Thyroid gland (tissue), 4 donors: ENCODE measurements at regions not wholly inside any gene's neighbourhood (a gene's known extent, or its start where the extent isn't known, plus 50 kb on each side); places are given as distances from the start of the nearest gene placed in this dataset.

Experiments
- DNase-seq, 2 donors: peaks; one replicate each; pipeline ENCODE4 v3.0.0-alpha.2; 2019
- H3K27ac ChIP-seq, 3 donors: fragments of 200-600 bp; sonication (generic); 1 replicate in 2 of 3; 2 replicates in 1 of 3; pipeline ENCODE4 v1.5.1; 2016 to 2019; ENCODE audit warnings: mild to moderate bottlenecking in 1 of 3, moderate library complexity in 1 of 3
- H3K27me3 ChIP-seq: fragments of 200-600 bp; sonication (generic); one replicate; pipeline ENCODE4 v1.5.1; 2019
- H3K36me3 ChIP-seq, 2 donors: fragments of 200-600 bp; sonication (generic); one replicate each; pipeline ENCODE4 v1.5.1; 2016 to 2019
- H3K4me1 ChIP-seq, 2 donors: fragments of 200-600 bp; sonication (generic); one replicate each; pipeline ENCODE4 v1.5.1; 2017 to 2019
- H3K4me3 ChIP-seq, 3 donors: fragments of 200-600 bp; sonication (generic); replicated peaks in 1 of 3; 1 replicate in 2 of 3; 2 replicates in 1 of 3; pipeline ENCODE4 v1.5.1; 2016; ENCODE audit warnings: mild to moderate bottlenecking in 1 of 3
- H3K9me3 ChIP-seq: fragments of 200-600 bp; sonication (generic); one replicate; pipeline ENCODE4 v1.5.1; 2017
- CTCF ChIP-seq, 6 experiments: fragments of 200-600 bp in 3 of 6; fragments of 450-650 bp in 3 of 6; sonication (generic) in 3 of 6; IDR thresholded peaks; one replicate each; pipeline ENCODE4 v1.5.1; 2016 to 2019; ENCODE audit warnings: antibody characterized with exemption in 6 of 6, mild to moderate bottlenecking in 2 of 6, inconsistent platforms in 1 of 6, moderate library complexity in 1 of 6
- POLR2A ChIP-seq, 2 donors: fragments of 450-650 bp; IDR thresholded peaks; one replicate each; pipeline ENCODE4 v1.6.1; 2017; ENCODE audit warnings: antibody characterized with exemption in 2 of 2, mild to moderate bottlenecking in 2 of 2, moderate library complexity in 1 of 2
- WGBS, 2 donors: methylation state at CpG; one replicate each; pipeline ENCODE4 v1.1.5; 2017; 5-methylcytosine and 5-hydroxymethylcytosine counted together
- intact Hi-C: fragments of 100-400 bp; cut with DNase I; formaldehyde crosslinking; loops from one replicate; pipeline ENCODE4 v1.15.1; 2023

GRCh38 chr1:80099713-80100112 is 1093.2 kb upstream of the ADGRL4 start:
- intact Hi-C loops, result no loop called here
- WGBS, 2 donors, result 72 to 73% methylated on average over 1 of the region's 1 CpG

GRCh38 chr1:80085067-80085466 is 1078.5 kb upstream of the ADGRL4 start:
- TF ChIP-seq POLR2A (IDR thresholded peaks at IDR 0.05), result no peak
- TF ChIP-seq CTCF (IDR thresholded peaks at IDR 0.05), result no peak
- intact Hi-C loops, result no loop called here

More at GRCh38 chr1:80099713-80100112, 1093.2 kb upstream of the ADGRL4 start:
- no peak for DNase-seq
- Histone ChIP-seq H3K9me3 (no peaks in the 10 kb centered on the region), H3K27ac (no peak overlapping the region), H3K4me1 (no peaks in the 10 kb centered on the region), H3K27me3 (no peaks in the 10 kb centered on the region), H3K36me3 (no peaks in the 10 kb centered on the region), H3K4me3 (no peak overlapping the region)
- TF ChIP-seq CTCF (IDR thresholded peaks at IDR 0.05) (no peak), POLR2A (IDR thresholded peaks at IDR 0.05) (no peak)

GRCh38 chr1:80083892-80084291 is 1077.4 kb upstream of the ADGRL4 start:
- Histone ChIP-seq H3K27ac (no peak overlapping the region), H3K4me1 (no peaks in the 10 kb centered on the region), H3K4me3 (no peak overlapping the region), H3K9me3 (no peaks in the 10 kb centered on the region), H3K27me3 (no peaks in the 10 kb centered on the region), H3K36me3 (no peaks in the 10 kb centered on the region)
- 86 to 100% methylated on average over 1 of the region's 1 CpG for WGBS, 2 donors
- TF ChIP-seq CTCF (IDR thresholded peaks at IDR 0.05) (no peak), POLR2A (IDR thresholded peaks at IDR 0.05) (no peak)
- no peak for DNase-seq
- intact Hi-C loops, result no loop called here

More at GRCh38 chr1:80085067-80085466, 1078.5 kb upstream of the ADGRL4 start:
- no peaks in the 10 kb centered on the region for H3K36me3 ChIP-seq
- no peak overlapping the region for H3K27ac ChIP-seq
- no peaks in the 10 kb centered on the region for H3K27me3 ChIP-seq
- H3K4me3 ChIP-seq, result no peak overlapping the region
- H3K9me3 ChIP-seq, result no peaks in the 10 kb centered on the region
- no peaks in the 10 kb centered on the region for H3K4me1 ChIP-seq
- no peak for DNase-seq

GRCh38 chr1:80076469-80076868 is 1069.9 kb upstream of the ADGRL4 start:
- no peaks in the 10 kb centered on the region for H3K27me3 ChIP-seq
- intact Hi-C loops, result no loop called here
- H3K9me3 ChIP-seq, result no peaks in the 10 kb centered on the region
- H3K4me1 ChIP-seq, result no peaks in the 10 kb centered on the region
- H3K27ac ChIP-seq, result no peak overlapping the region
- H3K4me3 ChIP-seq, result no peak overlapping the region
- no peak for DNase-seq
- H3K36me3 ChIP-seq, result no peaks in the 10 kb centered on the region
- no peak for TF ChIP-seq CTCF (IDR thresholded peaks at IDR 0.05)
- TF ChIP-seq POLR2A (IDR thresholded peaks at IDR 0.05), result no peak

GRCh38 chr1:80075351-80075750 is 1068.8 kb upstream of the ADGRL4 start:
- no peaks in the 10 kb centered on the region for H3K4me1 ChIP-seq
- intact Hi-C loops, result no loop called here
- no peak overlapping the region for H3K4me3 ChIP-seq
- H3K27me3 ChIP-seq, result no peaks in the 10 kb centered on the region
- H3K27ac ChIP-seq, result no peak overlapping the region
- no peak for DNase-seq
- WGBS, 2 donors, result 79 to 80% methylated on average over 4 of the region's 4 CpGs
- no peaks in the 10 kb centered on the region for H3K36me3 ChIP-seq
- TF ChIP-seq POLR2A (IDR thresholded peaks at IDR 0.05) (no peak), CTCF (IDR thresholded peaks at IDR 0.05) (no peak)
- H3K9me3 ChIP-seq, result no peaks in the 10 kb centered on the region
